Gastroesophageal sphincter (tissue), 4 donors: ENCODE measurements at regions not wholly inside any gene's neighbourhood (a gene's known extent, or its start where the extent isn't known, plus 50 kb on each side); places are given as distances from the start of the nearest gene placed in this dataset.
"Not testable (repeated sequence)": the region's sequence is repeated elsewhere in the genome, so short reads cannot be mapped to it uniquely, and the experiment has no call there.

Experiments
- ATAC-seq: fragments of 150-250 bp; one replicate; pipeline ENCODE4 v1.9.1; 2016; ENCODE audit warnings: mild to moderate bottlenecking, moderate library complexity
- H3K27ac ChIP-seq, 4 donors: fragments of 200-600 bp; sonication (generic) in 3 of 4; 1 replicate in 3 of 4; 2 replicates in 1 of 4; pipeline ENCODE4 v1.5.1; 2016 to 2019
- H3K27me3 ChIP-seq: fragments of 200-600 bp; sonication (generic); one replicate; pipeline ENCODE4 v1.5.1; 2019
- H3K36me3 ChIP-seq, 2 donors: fragments of 200-600 bp; sonication (generic); one replicate each; pipeline ENCODE4 v1.5.1; 2019; ENCODE audit warnings: control low read depth in 1 of 2
- H3K4me1 ChIP-seq, 3 donors: fragments of 200-600 bp; sonication (generic); 1 replicate in 2 of 3; 2 replicates in 1 of 3; pipeline ENCODE4 v1.5.1; 2016 to 2019; ENCODE audit warnings: control low read depth in 2 of 3
- H3K4me3 ChIP-seq, 2 donors: fragments of 200-600 bp; sonication (generic); one replicate each; pipeline ENCODE4 v1.5.1; 2019; ENCODE audit warnings: mild to moderate bottlenecking in 1 of 2, moderate library complexity in 1 of 2
- H3K9me3 ChIP-seq, 3 donors: fragments of 200-600 bp; sonication (generic); one replicate each; pipeline ENCODE4 v1.5.1; 2017 to 2019; ENCODE audit warnings: control low read depth in 2 of 3
- CTCF ChIP-seq, 4 experiments: fragments of 200-600 bp in 2 of 4; fragments of 450-650 bp in 2 of 4; sonication (generic) in 1 of 4; IDR thresholded peaks; one replicate each; pipeline ENCODE4 v1.5.1; 2017 to 2019; ENCODE audit warnings: antibody characterized with exemption in 4 of 4, mild to moderate bottlenecking in 2 of 4, moderate library complexity in 2 of 4
- EP300 ChIP-seq: sonication (generic); formaldehyde crosslinking; IDR thresholded peaks from one replicate; pipeline ENCODE4 v1.6.1; 2017; ENCODE audit warnings: antibody characterized with exemption, mild to moderate bottlenecking
- POLR2A ChIP-seq, 2 donors: fragments of 450-650 bp; IDR thresholded peaks; one replicate each; pipeline ENCODE4 v1.6.1; 2017; ENCODE audit warnings: antibody characterized with exemption in 2 of 2, mild to moderate bottlenecking in 2 of 2, moderate library complexity in 1 of 2
- POLR2AphosphoS5 ChIP-seq: sonication (generic); formaldehyde crosslinking; IDR thresholded peaks from one replicate; pipeline ENCODE4 v1.6.1; 2017; ENCODE audit warnings: antibody characterized with exemption
- WGBS, 2 donors: methylation state at CpG; one replicate each; pipeline ENCODE4 v1.1.5; 2018; ENCODE audit warnings: low coverage in 1 of 2; 5-methylcytosine and 5-hydroxymethylcytosine counted together

- WGBS, 2 donors: 70 to 80% methylated on average over 2 to 3 of the region's 3 CpGs
- TF ChIP-seq POLR2AphosphoS5 (no peak), CTCF (IDR thresholded peaks at IDR 0.05) (no peak), POLR2A (IDR thresholded peaks at IDR 0.05) (no peak), EP300 (no peak)
Observed at GRCh38 chr18:78828131-78828530, 151.5 kb upstream of the SALL3 start.

GRCh38 chr18:78829026-78829425 lies 150.6 kb upstream of the SALL3 start:
- not testable (repeated sequence) for H3K4me1 ChIP-seq, H3K4me3 ChIP-seq, H3K27ac ChIP-seq, H3K9me3 ChIP-seq, H3K36me3 ChIP-seq
- ATAC-seq: peak; percentile 3
- H3K27me3 ChIP-seq: peaks cover 59% of the 10 kb centered on the region
- WGBS, 2 donors: 49 to 81% methylated on average over 9 to 10 of the region's 16 CpGs

More at GRCh38 chr18:78828131-78828530, 151.5 kb upstream of the SALL3 start:
- ATAC-seq: no peak
- Histone ChIP-seq H3K27ac (no peak overlapping the region), H3K9me3 (no peaks in the 10 kb centered on the region), H3K4me3 (no peak overlapping the region), H3K27me3 (peaks cover 59% of the 10 kb centered on the region), H3K4me1 (no peaks in the 10 kb centered on the region), H3K36me3 (no peaks in the 10 kb centered on the region)

GRCh38 chr18:78830161-78830560 lies 149.5 kb upstream of the SALL3 start:
- no peak for ATAC-seq
- WGBS, 2 donors: 85 to 89% methylated on average over 5 to 7 of the region's 10 CpGs
- H3K9me3 ChIP-seq: no peaks in the 10 kb centered on the region
- H3K4me3 ChIP-seq: no peak overlapping the region
- no peak overlapping the region for H3K27ac ChIP-seq
- H3K4me1 ChIP-seq: no peaks in the 10 kb centered on the region
- H3K27me3 ChIP-seq: peaks cover 48% of the 10 kb centered on the region
- H3K36me3 ChIP-seq: no peaks in the 10 kb centered on the region
- TF ChIP-seq CTCF (IDR thresholded peaks at IDR 0.05): no peak
- no peak for TF ChIP-seq EP300
- no peak for TF ChIP-seq POLR2AphosphoS5
- TF ChIP-seq POLR2A (IDR thresholded peaks at IDR 0.05): no peak

- peaks cover 45% of the 10 kb centered on the region for H3K27me3 ChIP-seq
- H3K27ac ChIP-seq: no peak overlapping the region
- H3K9me3 ChIP-seq: no peaks in the 10 kb centered on the region
- H3K4me3 ChIP-seq: no peak overlapping the region
- no peaks in the 10 kb centered on the region for H3K36me3 ChIP-seq
- TF ChIP-seq POLR2A (IDR thresholded peaks at IDR 0.05) (no peak), POLR2AphosphoS5 (no peak), EP300 (no peak), CTCF (IDR thresholded peaks at IDR 0.05) (no peak)
- no peaks in the 10 kb centered on the region for H3K4me1 ChIP-seq
- ATAC-seq: no peak
- 40 to 68% methylated on average over 6 to 7 of the region's 11 CpGs for WGBS, 2 donors
Observed at GRCh38 chr18:78830826-78831225, 148.8 kb upstream of the SALL3 start.

GRCh38 chr18:78831603-78832002 lies 148.0 kb upstream of the SALL3 start:
- TF ChIP-seq CTCF (IDR thresholded peaks at IDR 0.05) (no peak), POLR2A (IDR thresholded peaks at IDR 0.05) (no peak)
- Histone ChIP-seq H3K36me3 (no peaks in the 10 kb centered on the region), H3K27ac (no peak overlapping the region), H3K4me1 (no peaks in the 10 kb centered on the region), H3K9me3 (no peaks in the 10 kb centered on the region), H3K27me3 (peaks cover 42% of the 10 kb centered on the region), H3K4me3 (no peak overlapping the region)
- WGBS, 2 donors: 36 to 37% methylated on average over 3 of the region's 3 CpGs
- no peak for ATAC-seq

- H3K4me3 ChIP-seq: no peak overlapping the region
- TF ChIP-seq CTCF (IDR thresholded peaks at IDR 0.05): no peak
- TF ChIP-seq POLR2A (IDR thresholded peaks at IDR 0.05): no peak
- H3K27me3 ChIP-seq: peaks cover 31% of the 10 kb centered on the region
- 62 to 87% methylated on average over 7 to 11 of the region's 11 CpGs for WGBS, 2 donors
- H3K27ac ChIP-seq: no peak overlapping the region
- no peaks in the 10 kb centered on the region for H3K9me3 ChIP-seq
- no peak for ATAC-seq
- H3K36me3 ChIP-seq: no peaks in the 10 kb centered on the region
- no peaks in the 10 kb centered on the region for H3K4me1 ChIP-seq
Observed at GRCh38 chr18:78833833-78834232, 145.8 kb upstream of the SALL3 start.
